ENCODE measurements at regions not wholly inside any gene's neighbourhood (a gene's known extent, or its start where the extent isn't known, plus 50 kb on each side); places are given as distances from the start of the nearest gene placed in this dataset.

- TF ChIP-seq POLR2A (IDR thresholded peaks at IDR 0.05) (no peak), CTCF (IDR thresholded peaks at IDR 0.05) (no peak)
These were observed 254.9 kb upstream of the RASGRP1 start for GRCh38 chr15:38819387-38819950.

Data from transverse colon (tissue), 3 donors.